ENCODE measurements at regions not wholly inside any gene's neighbourhood (a gene's known extent, or its start where the extent isn't known, plus 50 kb on each side); places are given as distances from the start of the nearest gene placed in this dataset.

GRCh38 chr10:33676606-33677339 is 342.3 kb upstream of the NRP1 start:
- Histone ChIP-seq H3K4me1 (peaks cover 0 to 46% (median 8%) of the 10 kb centered on the region in 10 experiments; a peak in 9 of 20 replicates), H3K4me2 (no peak overlapping the region), H3K9me3 (replicated peaks in 1 of 11) (peaks cover 0 to 15% (median 9%) of the 10 kb centered on the region in 11 experiments; a peak in 9 of 22 replicates), H3K4me3 (no peak overlapping the region), H3K27ac (no peak overlapping the region), H3K36me3 (no peaks in the 10 kb centered on the region), H3K27me3 (no peaks in the 10 kb centered on the region), H4K20me1 (no peaks in the 10 kb centered on the region), H3K9ac (no peak overlapping the region)
- TF ChIP-seq Cebpa-rat (IDR thresholded peaks at IDR 0.05) = no peak

- H3K9me3 ChIP-seq (replicated peaks in 1 of 11) = peaks cover 0 to 15% (median 9%) of the 10 kb centered on the region in 11 experiments; a peak in 9 of 22 replicates
Observed at GRCh38 chr10:33674986-33675599, 340.6 kb upstream of the NRP1 start.

GRCh38 chr10:33674491-33674890 is 340.0 kb upstream of the NRP1 start:
- Histone ChIP-seq H4K20me1 (no peaks in the 10 kb centered on the region), H3K4me3 (no peak overlapping the region)
- TF ChIP-seq Cebpa-rat (IDR thresholded peaks at IDR 0.05) = no peak

More at GRCh38 chr10:33674986-33675599, 340.6 kb upstream of the NRP1 start:
- no peak for TF ChIP-seq Cebpa-rat (IDR thresholded peaks at IDR 0.05)
- Histone ChIP-seq H3K9ac (peak overlapping the region in 1 of 11 experiments; percentile 40; a peak in 1 of 22 replicates), H3K4me2 (peak overlapping the region in 4 of 11 experiments; percentile 23 to 69 (median 50); a peak in 7 of 22 replicates), H3K27ac (peak overlapping the region in 2 of 11 experiments; percentile 19 to 31; a peak in 2 of 22 replicates), H3K36me3 (no peaks in the 10 kb centered on the region), H3K27me3 (no peaks in the 10 kb centered on the region), H3K4me3 (no peak overlapping the region), H3K4me1 (peaks cover 0 to 32% (median 8%) of the 10 kb centered on the region in 10 experiments; a peak in 8 of 20 replicates), H4K20me1 (no peaks in the 10 kb centered on the region)

GRCh38 chr10:33673839-33674415 is 339.5 kb upstream of the NRP1 start:
- H3K4me1 ChIP-seq = peaks cover 0 to 29% (median 8%) of the 10 kb centered on the region in 10 experiments; a peak in 8 of 20 replicates
- H3K4me3 ChIP-seq = no peak overlapping the region
- no peaks in the 10 kb centered on the region for H3K27me3 ChIP-seq
- no peak overlapping the region for H3K27ac ChIP-seq
- no peaks in the 10 kb centered on the region for H3K36me3 ChIP-seq
- H3K4me2 ChIP-seq = peak overlapping the region in 1 of 11 experiments; percentile 69; a peak in 1 of 22 replicates
- peaks cover 0 to 7% (median 5%) of the 10 kb centered on the region in 11 experiments; a peak in 9 of 22 replicates for H3K9me3 ChIP-seq (replicated peaks in 1 of 11)
- H4K20me1 ChIP-seq = no peaks in the 10 kb centered on the region
- H3K9ac ChIP-seq = no peak overlapping the region
- no peak for TF ChIP-seq Cebpa-rat (IDR thresholded peaks at IDR 0.05)

More at GRCh38 chr10:33674491-33674890, 340.0 kb upstream of the NRP1 start:
- Histone ChIP-seq H3K36me3 (no peaks in the 10 kb centered on the region), H3K27ac (peak overlapping the region in 2 of 11 experiments; percentile 19 to 31; a peak in 2 of 22 replicates), H3K9me3 (replicated peaks in 1 of 11) (peaks cover 0 to 12% (median 9%) of the 10 kb centered on the region in 11 experiments; a peak in 9 of 22 replicates), H3K4me1 (peaks cover 0 to 32% (median 8%) of the 10 kb centered on the region in 10 experiments; a peak in 8 of 20 replicates), H3K27me3 (no peaks in the 10 kb centered on the region), H3K4me2 (peak overlapping the region in 3 of 11 experiments; percentile 23 to 69 (median 54); a peak in 5 of 22 replicates), H3K9ac (no peak overlapping the region)

- Histone ChIP-seq H3K4me2 (no peak overlapping the region), H3K9ac (no peak overlapping the region), H4K20me1 (no peaks in the 10 kb centered on the region), H3K27me3 (no peaks in the 10 kb centered on the region), H3K27ac (no peak overlapping the region), H3K4me1 (peaks cover 0 to 36% (median 15%) of the 10 kb centered on the region in 10 experiments; a peak in 17 of 20 replicates), H3K9me3 (replicated peaks in 1 of 11) (peaks cover under 1 to 8% (median 3%) of the 10 kb centered on the region in 11 experiments; a peak in 15 of 22 replicates), H3K36me3 (no peaks in the 10 kb centered on the region), H3K4me3 (no peak overlapping the region)
- TF ChIP-seq Cebpa-rat (IDR thresholded peaks at IDR 0.05) = no peak
Observed at GRCh38 chr10:33669904-33670303, 335.4 kb upstream of the NRP1 start.

- peak overlapping the region; percentile 18 to 79 (median 54) for H3K4me2 ChIP-seq
- no peak overlapping the region for H3K9ac ChIP-seq
Observed at GRCh38 chr10:33666686-33667480, 332.4 kb upstream of the NRP1 start.

GRCh38 chr10:33665501-33665900 is 331.0 kb upstream of the NRP1 start:
- Histone ChIP-seq H4K20me1 (no peaks in the 10 kb centered on the region), H3K4me3 (no peak overlapping the region), H3K27ac (no peak overlapping the region), H3K27me3 (no peaks in the 10 kb centered on the region), H3K9me3 (replicated peaks in 1 of 11) (peaks cover 3 to 19% (median 13%) of the 10 kb centered on the region in 11 experiments; a peak in 19 of 22 replicates), H3K36me3 (no peaks in the 10 kb centered on the region; a peak in 1 of 22 replicates), H3K4me1 (peaks cover 31 to 67% (median 53%) of the 10 kb centered on the region in 10 experiments), H3K4me2 (peak overlapping the region in 2 of 11 experiments; percentile 1 to 71; a peak in 2 of 22 replicates), H3K9ac (no peak overlapping the region)
- no peak for TF ChIP-seq Cebpa-rat (IDR thresholded peaks at IDR 0.05)

More at GRCh38 chr10:33666686-33667480, 332.4 kb upstream of the NRP1 start:
- no peaks in the 10 kb centered on the region; a peak in 1 of 22 replicates for H3K36me3 ChIP-seq
- H3K27me3 ChIP-seq = no peaks in the 10 kb centered on the region
- no peaks in the 10 kb centered on the region for H4K20me1 ChIP-seq
- no peak overlapping the region for H3K4me3 ChIP-seq
- peaks cover 17 to 56% (median 39%) of the 10 kb centered on the region in 10 experiments for H3K4me1 ChIP-seq
- H3K9me3 ChIP-seq (replicated peaks in 1 of 11) = peaks cover 3 to 19% (median 13%) of the 10 kb centered on the region in 11 experiments; a peak in 19 of 22 replicates
- no peak for TF ChIP-seq Cebpa-rat (IDR thresholded peaks at IDR 0.05)
- H3K27ac ChIP-seq = peak overlapping the region in 5 of 11 experiments; percentile 8 to 49 (median 33); a peak in 5 of 22 replicates

- Histone ChIP-seq H3K9me3 (replicated peaks in 1 of 11) (peaks cover 3 to 19% (median 13%) of the 10 kb centered on the region in 11 experiments; a peak in 19 of 22 replicates), H3K4me3 (no peak overlapping the region), H4K20me1 (no peaks in the 10 kb centered on the region), H3K4me1 (peaks cover 35 to 82% (median 59%) of the 10 kb centered on the region in 10 experiments), H3K4me2 (peak overlapping the region in 8 of 11 experiments; percentile 17 to 89 (median 82); a peak in 14 of 22 replicates), H3K27me3 (no peaks in the 10 kb centered on the region), H3K9ac (no peak overlapping the region), H3K27ac (peak overlapping the region in 3 of 11 experiments; percentile 49 to 86 (median 78); a peak in 5 of 22 replicates), H3K36me3 (no peaks in the 10 kb centered on the region; a peak in 1 of 22 replicates)
- TF ChIP-seq Cebpa-rat (IDR thresholded peaks at IDR 0.05) = no peak
Observed at GRCh38 chr10:33664070-33664469, 329.6 kb upstream of the NRP1 start.

All from BLaER1 treated with 17β-estradiol and CSF1 and Interleukin-3, amounts not matched to agents 10 nM and 100 nM (cell line).